Chondrocyte (in vitro differentiated cells): ENCODE measurements at regions not wholly inside any gene's neighbourhood (a gene's known extent, or its start where the extent isn't known, plus 50 kb on each side); places are given as distances from the start of the nearest gene placed in this dataset.

Experiments used
- DNase-seq: peaks from one replicate; pipeline ENCODE4 v3.0.0; 2021; ENCODE audit warnings: mixed read lengths, low spot score
- H3K27ac Mint-ChIP-seq: one replicate; pipeline ENCODE4 v1.8.0; 2021; ENCODE audit warnings: mild to moderate bottlenecking, moderate library complexity, mixed read lengths; ENCODE audit not compliant: unreplicated experiment
- H3K27me3 Mint-ChIP-seq: 2 replicates; pipeline ENCODE4 v1.8.0; 2021; ENCODE audit warnings: low read depth, mixed read lengths
- H3K36me3 Mint-ChIP-seq: 2 replicates; pipeline ENCODE4 v1.8.0; 2021; ENCODE audit warnings: low read depth, mixed read lengths
- H3K4me1 Mint-ChIP-seq: 2 replicates; pipeline ENCODE4 v1.8.0; 2021; ENCODE audit warnings: low read depth, mild to moderate bottlenecking, mixed read lengths
- H3K4me3 Mint-ChIP-seq: one replicate; pipeline ENCODE4 v1.8.0; 2021; ENCODE audit warnings: mild to moderate bottlenecking, moderate library complexity, mixed read lengths; ENCODE audit not compliant: unreplicated experiment
- H3K9me3 Mint-ChIP-seq: 2 replicates; pipeline ENCODE4 v1.8.0; 2021; ENCODE audit warnings: low read depth, mixed read lengths
- CTCF ChIP-seq: fragments of 200-600 bp; sonication (generic); IDR thresholded peaks from 2 replicates; pipeline ENCODE4 v1.5.0; 2021; ENCODE audit warnings: antibody characterized with exemption, mild to moderate bottlenecking, moderate library complexity

- Mint-ChIP-seq H3K36me3 (no peaks in the 10 kb centered on the region), H3K27me3 (no peaks in the 10 kb centered on the region), H3K4me3 (no peak overlapping the region), H3K9me3 (no peaks in the 10 kb centered on the region), H3K4me1 (peaks cover 17% of the 10 kb centered on the region), H3K27ac (no peak overlapping the region)
- DNase-seq, result no peak
- no peak for TF ChIP-seq CTCF
These were observed 65.4 kb downstream of the MAF start for GRCh38 chr16:79535130-79535529.

- Mint-ChIP-seq H3K27me3 (no peaks in the 10 kb centered on the region), H3K4me1 (peaks cover 17% of the 10 kb centered on the region), H3K36me3 (no peaks in the 10 kb centered on the region), H3K27ac (no peak overlapping the region), H3K9me3 (no peaks in the 10 kb centered on the region), H3K4me3 (no peak overlapping the region)
- no peak for TF ChIP-seq CTCF
- no peak for DNase-seq
These were observed 66.4 kb downstream of the MAF start for GRCh38 chr16:79534143-79534542.

GRCh38 chr16:79533292-79533691 lies 67.2 kb downstream of the MAF start:
- Mint-ChIP-seq H3K27me3 (no peaks in the 10 kb centered on the region), H3K4me3 (no peak overlapping the region), H3K36me3 (no peaks in the 10 kb centered on the region), H3K9me3 (no peaks in the 10 kb centered on the region), H3K27ac (no peak overlapping the region), H3K4me1 (peaks cover 22% of the 10 kb centered on the region)
- DNase-seq, result no peak
- TF ChIP-seq CTCF, result no peak

GRCh38 chr16:79532785-79533184 lies 67.8 kb downstream of the MAF start:
- no peaks in the 10 kb centered on the region for H3K36me3 Mint-ChIP-seq
- H3K27ac Mint-ChIP-seq, result peak overlapping the region; percentile 28
- DNase-seq, result no peak
- H3K4me1 Mint-ChIP-seq, result peaks cover 26% of the 10 kb centered on the region
- no peaks in the 10 kb centered on the region for H3K9me3 Mint-ChIP-seq
- no peak overlapping the region for H3K4me3 Mint-ChIP-seq
- TF ChIP-seq CTCF, result no peak
- H3K27me3 Mint-ChIP-seq, result no peaks in the 10 kb centered on the region

GRCh38 chr16:79532273-79532672 lies 68.3 kb downstream of the MAF start:
- no peak for TF ChIP-seq CTCF
- no peaks in the 10 kb centered on the region for H3K9me3 Mint-ChIP-seq
- no peak for DNase-seq
- no peaks in the 10 kb centered on the region for H3K36me3 Mint-ChIP-seq
- no peak overlapping the region for H3K27ac Mint-ChIP-seq
- H3K4me1 Mint-ChIP-seq, result peaks cover 26% of the 10 kb centered on the region
- H3K4me3 Mint-ChIP-seq, result no peak overlapping the region
- H3K27me3 Mint-ChIP-seq, result no peaks in the 10 kb centered on the region
